NCI-H1092 treated with DMSO at 0.1 percent for 48 hours (cell line): ENCODE measurements at regions not wholly inside any gene's neighbourhood (a gene's known extent, or its start where the extent isn't known, plus 50 kb on each side); places are given as distances from the start of the nearest gene placed in this dataset.

ENCODE experiments used
- DNase-seq: peaks from one replicate; lab custom pipeline; 2025; lab: John Stamatoyannopoulos, UW

DNA sequence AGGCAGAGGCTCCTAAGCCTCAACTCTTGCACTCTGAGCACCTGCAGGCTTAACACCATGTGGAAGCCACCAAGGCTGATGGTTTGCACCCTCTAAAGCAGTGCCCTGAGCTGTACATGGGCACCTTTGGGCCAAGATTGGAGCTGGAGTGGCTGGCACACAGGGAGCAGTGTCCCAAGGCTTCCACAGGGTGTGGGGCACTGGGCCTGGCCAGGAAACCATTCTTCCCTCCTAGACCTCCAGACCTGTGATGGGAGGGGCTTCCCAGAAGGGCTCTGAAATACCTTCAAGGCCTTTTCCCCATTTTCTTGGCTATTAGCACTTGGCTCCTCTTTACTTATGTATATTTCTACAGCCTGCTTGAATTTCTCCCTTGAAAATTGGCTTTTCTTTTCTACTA lies 67.9 kb upstream of the PPM1J start:
- DNase-seq = no peak

DNA sequence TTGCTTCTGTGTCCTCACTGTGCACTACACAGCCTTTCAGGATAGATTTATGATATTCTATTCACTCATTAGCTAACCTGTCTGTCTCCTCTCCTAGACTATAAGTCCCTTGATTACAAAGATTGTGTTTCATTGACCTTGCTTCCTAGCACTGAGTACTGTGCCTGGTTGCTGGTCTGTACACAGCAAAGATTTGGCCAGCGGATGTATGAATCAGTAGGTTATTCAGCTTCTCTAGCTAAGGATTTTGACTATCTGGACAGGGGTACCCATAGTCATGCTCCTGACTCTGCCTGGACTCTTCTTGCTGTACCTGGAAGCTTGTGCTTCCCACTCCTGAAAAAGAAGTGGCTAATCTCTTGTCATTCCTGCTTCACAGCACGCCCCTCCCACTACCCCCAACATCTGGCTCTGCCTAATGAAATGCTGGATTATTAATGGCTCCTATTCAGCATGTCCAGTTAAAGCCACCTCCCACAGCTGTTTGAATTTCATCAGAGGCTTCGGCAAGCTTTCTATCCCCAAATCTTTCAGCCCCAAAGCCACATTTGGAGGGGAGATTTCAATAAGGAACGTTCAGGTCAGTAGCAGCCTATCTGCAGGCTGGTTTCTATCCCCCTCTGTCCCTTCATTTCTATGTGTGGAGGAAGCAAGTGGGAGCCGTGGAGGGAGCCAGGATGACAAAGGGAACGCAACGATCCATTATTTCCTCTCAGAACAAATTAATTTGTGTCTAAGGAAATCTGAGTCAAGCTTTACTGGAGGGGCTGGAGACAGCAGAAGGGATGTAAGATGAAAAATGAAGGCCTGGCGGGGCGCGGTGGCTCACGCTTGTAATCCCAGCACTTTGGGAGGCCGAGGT lies 64.8 kb upstream of the PPM1J start:
- DNase-seq = no peak

GRCh38 chr1:112778137-112778536 lies 63.0 kb upstream of the PPM1J start:
- no peak for DNase-seq

DNA sequence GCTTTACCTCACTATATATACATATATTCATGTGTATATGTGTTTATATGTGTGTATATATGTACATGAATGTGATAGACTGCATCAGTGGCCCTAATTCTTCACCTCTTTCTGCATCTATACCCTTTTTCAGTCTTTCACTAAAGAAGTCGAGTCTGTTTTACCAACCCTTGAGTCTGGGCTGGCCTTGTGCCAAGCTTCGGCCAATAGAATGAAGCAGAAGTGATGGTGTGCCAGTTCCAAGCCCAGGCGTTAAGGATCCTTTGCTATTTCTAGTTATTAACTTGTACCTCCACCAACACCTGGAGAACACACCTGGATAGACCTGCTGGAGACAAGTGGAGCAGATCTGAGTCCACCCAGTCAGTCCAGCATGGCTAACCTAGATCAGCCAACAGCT lies 61.6 kb upstream of the PPM1J start:
- no peak for DNase-seq

- DNase-seq = no peak
These were observed 57.6 kb upstream of the PPM1J start for GRCh38 chr1:112772781-112773180.

DNA sequence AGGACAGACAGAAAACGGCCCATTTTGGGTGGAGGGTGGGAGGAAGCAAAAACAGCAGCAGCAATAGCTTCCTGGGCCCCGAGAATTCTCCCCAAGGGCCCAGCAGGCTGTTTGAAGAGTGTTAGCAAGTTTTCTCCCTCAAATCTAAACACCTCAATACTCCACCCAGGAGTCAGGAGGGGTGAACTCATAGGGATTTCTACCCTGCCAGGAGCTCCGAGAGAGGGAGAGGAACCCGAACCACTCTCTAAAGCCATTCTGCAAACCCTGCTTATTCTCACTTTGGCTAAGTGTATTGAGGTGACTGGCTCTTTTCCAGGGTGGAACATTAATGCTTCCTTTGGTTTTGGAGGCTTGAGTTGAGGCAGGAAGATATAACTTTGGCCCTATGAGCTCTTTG lies 55.6 kb upstream of the PPM1J start:
- no peak for DNase-seq

DNA sequence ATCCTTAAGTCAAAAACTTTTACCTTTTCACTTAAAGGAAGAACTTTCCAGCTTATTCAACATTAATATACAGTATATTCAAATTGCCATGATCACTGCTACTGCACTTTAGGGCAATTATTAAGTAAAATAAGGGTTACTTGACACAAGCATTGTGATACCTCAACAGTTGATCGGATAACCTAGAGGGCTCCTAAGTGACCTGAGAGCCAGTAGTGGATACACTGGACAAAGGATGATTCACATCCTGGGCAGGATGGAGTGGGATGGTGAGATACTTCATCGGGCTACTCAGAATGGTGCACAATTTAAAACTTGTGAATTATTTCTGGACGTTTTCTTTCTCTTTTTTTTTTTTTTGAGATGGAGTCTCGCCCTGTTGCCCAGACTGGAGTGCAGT lies 54.5 kb upstream of the PPM1J start:
- no peak for DNase-seq

DNA sequence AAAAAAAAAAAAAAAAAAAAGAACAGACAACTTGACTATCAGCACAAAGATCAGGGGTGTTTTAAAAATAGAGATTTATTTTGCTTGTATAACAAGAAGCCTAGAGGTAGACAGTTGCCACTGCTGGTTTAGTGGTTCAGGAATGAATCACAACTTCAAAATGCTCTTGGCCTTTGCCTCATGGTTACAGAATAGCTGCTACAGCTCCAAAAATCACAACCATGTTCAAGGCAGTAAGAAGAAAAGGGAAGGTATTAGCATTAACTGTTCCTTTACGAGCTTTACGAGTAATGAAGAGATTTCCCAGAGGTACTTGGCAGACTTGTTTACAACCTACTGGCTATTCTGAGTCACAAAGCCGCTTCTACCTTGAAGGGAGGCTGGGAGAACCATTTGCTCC lies 52.5 kb upstream of the PPM1J start:
- DNase-seq = no peak
